NB4 (cell line): ENCODE measurements at regions not wholly inside any gene's neighbourhood (a gene's known extent, or its start where the extent isn't known, plus 50 kb on each side); places are given as distances from the start of the nearest gene placed in this dataset.

ENCODE experiments used
- CTCF ChIP-seq: IDR thresholded peaks from one replicate; pipeline ENCODE4 v1.5.1; 2012; ENCODE audit warnings: low read depth, low read length
- POLR2A ChIP-seq: IDR thresholded peaks from 2 replicates; pipeline ENCODE4 v1.6.1; 2011; ENCODE audit warnings: mild to moderate bottlenecking; ENCODE audit not compliant: insufficient read length; ENCODE audit errors: extremely low read depth
- TF ChIP-seq, protein P1 (sequence below): IDR thresholded peaks from 2 replicates; pipeline ENCODE4 v1.6.1; 2011; ENCODE audit warnings: low read depth, low read length

DNA sequence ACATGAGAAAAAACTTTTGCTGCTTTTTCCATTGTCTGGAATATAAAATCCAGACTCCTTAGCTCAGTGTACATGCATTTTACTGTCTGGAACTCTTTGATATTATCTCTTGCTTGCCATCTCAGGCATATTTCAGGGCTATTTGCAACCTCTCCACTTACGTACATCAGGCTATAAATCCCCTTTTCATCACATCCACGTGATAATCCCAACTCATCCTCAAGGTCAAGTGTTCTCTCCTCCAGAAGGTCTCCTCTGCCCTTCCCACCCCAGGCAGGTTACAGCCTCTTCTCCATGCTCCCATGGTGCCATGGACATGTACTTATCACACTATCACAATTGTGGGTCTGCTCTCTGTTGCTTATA, 202.5 kb upstream of the RBMS1 start:
- no peak for TF ChIP-seq POLR2A
- TF ChIP-seq, protein P1, sequence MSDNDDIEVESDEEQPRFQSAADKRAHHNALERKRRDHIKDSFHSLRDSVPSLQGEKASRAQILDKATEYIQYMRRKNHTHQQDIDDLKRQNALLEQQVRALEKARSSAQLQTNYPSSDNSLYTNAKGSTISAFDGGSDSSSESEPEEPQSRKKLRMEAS = no peak
- no peak for TF ChIP-seq CTCF
